CD14-positive monocyte (primary cell): ENCODE measurements at regions not wholly inside any gene's neighbourhood (a gene's known extent, or its start where the extent isn't known, plus 50 kb on each side); places are given as distances from the start of the nearest gene placed in this dataset.

Experiments used
- DNase-seq, 3 donors: peaks; one replicate each; pipeline ENCODE4 v3.0.0-alpha.2; 2011 to 2022
- H2AFZ ChIP-seq: 2 replicates; pipeline ENCODE4 v1.6.0; 2012; ENCODE audit warnings: mild to moderate bottlenecking, low read depth, low read length, inconsistent platforms; ENCODE audit not compliant: insufficient read depth, poor library complexity, severe bottlenecking
- H3K27ac ChIP-seq, 2 donors: 1 replicate in 1 of 2; 2 replicates in 1 of 2; pipeline ENCODE4 v1.5.1; 2012 to 2013; ENCODE audit warnings: low read length in 2 of 2, control low read depth in 1 of 2, inconsistent platforms in 1 of 2, low read depth in 1 of 2, mild to moderate bottlenecking in 1 of 2
- H3K27me3 ChIP-seq, 2 donors: one replicate each; pipeline versions ENCODE4 v1.6.0 to v1.6.1; 2011 to 2013; ENCODE audit warnings: low read length in 2 of 2; ENCODE audit not compliant: control insufficient read depth in 2 of 2, insufficient read depth in 2 of 2
- H3K36me3 ChIP-seq, 2 donors: replicated peaks in 1 of 2; 1 replicate in 1 of 2; 2 replicates in 1 of 2; pipeline versions ENCODE4 v1.5.1 to v1.6.1; 2012 to 2013; ENCODE audit warnings: low read length in 2 of 2, control low read depth in 1 of 2, inconsistent platforms in 1 of 2, mild to moderate bottlenecking in 1 of 2; ENCODE audit not compliant: insufficient read depth in 2 of 2, control insufficient read depth in 1 of 2
- H3K4me1 ChIP-seq, 2 donors: 1 replicate in 1 of 2; 2 replicates in 1 of 2; pipeline versions ENCODE4 v1.5.1 to v1.6.1; 2012 to 2013; ENCODE audit warnings: low read length in 2 of 2, control low read depth in 1 of 2, inconsistent platforms in 1 of 2, mild to moderate bottlenecking in 1 of 2, moderate library complexity in 1 of 2; ENCODE audit not compliant: insufficient read depth in 2 of 2, control insufficient read depth in 1 of 2
- H3K4me2 ChIP-seq: replicated peaks from 2 replicates; pipeline ENCODE3; 2012; ENCODE audit warnings: low read length, moderate library complexity, mild to moderate bottlenecking; ENCODE audit not compliant: poor library complexity, severe bottlenecking; ENCODE audit errors: extremely low read depth
- H3K4me3 ChIP-seq, 3 experiments: fragments of 200-600 bp in 1 of 3; sonication (generic) in 1 of 3; replicated peaks in 1 of 3; 1 replicate in 2 of 3; 2 replicates in 1 of 3; pipeline ENCODE4 v1.5.1; 2011 to 2013; ENCODE audit warnings: low read length in 3 of 3, mild to moderate bottlenecking in 3 of 3, control low read depth in 2 of 3, low read depth in 2 of 3, inconsistent platforms in 1 of 3, moderate library complexity in 1 of 3
- H3K79me2 ChIP-seq: 2 replicates; pipeline ENCODE4 v1.6.0; 2012; ENCODE audit warnings: mild to moderate bottlenecking, control low read depth, inconsistent platforms, low read length, moderate library complexity; ENCODE audit not compliant: insufficient read depth
- H3K9ac ChIP-seq: 2 replicates; pipeline ENCODE4 v1.6.0; 2017; ENCODE audit warnings: low read length, mild to moderate bottlenecking; ENCODE audit not compliant: insufficient read depth, poor library complexity, severe bottlenecking
- H3K9me3 ChIP-seq, 2 donors: replicated peaks in 1 of 2; 1 replicate in 1 of 2; 2 replicates in 1 of 2; pipeline versions ENCODE4 v1.5.1 to v1.6.1; 2012 to 2013; ENCODE audit warnings: low read length in 2 of 2, control low read depth in 1 of 2; ENCODE audit not compliant: control insufficient read depth in 1 of 2, insufficient read depth in 1 of 2
- H4K20me1 ChIP-seq: 2 replicates; pipeline ENCODE4 v1.6.0; 2012; ENCODE audit warnings: mild to moderate bottlenecking, low read length, control low read depth, moderate library complexity; ENCODE audit not compliant: insufficient read depth
- H3K27ac Mint-ChIP-seq, 7 donors: one replicate each; pipeline ENCODE4 v1.8.0; 2020; ENCODE audit warnings: mild to moderate bottlenecking in 7 of 7, mixed read lengths in 7 of 7, moderate library complexity in 6 of 7, inconsistent platforms in 2 of 7
- H3K27me3 Mint-ChIP-seq, 3 donors: one replicate each; pipeline ENCODE4 v1.8.0; 2021 to 2022; ENCODE audit warnings: low read depth in 3 of 3, mild to moderate bottlenecking in 3 of 3, mixed read lengths in 3 of 3, moderate library complexity in 3 of 3, inconsistent platforms in 1 of 3
- H3K36me3 Mint-ChIP-seq, 2 donors: one replicate each; pipeline ENCODE4 v1.8.0; 2020; ENCODE audit warnings: mixed read lengths in 2 of 2, inconsistent platforms in 1 of 2, mild to moderate bottlenecking in 1 of 2
- H3K4me1 Mint-ChIP-seq: one replicate; pipeline ENCODE4 v1.8.0; 2020; ENCODE audit warnings: mild to moderate bottlenecking, mixed read lengths
- H3K4me3 Mint-ChIP-seq, 2 donors: one replicate each; pipeline ENCODE4 v1.8.0; 2020; ENCODE audit warnings: mild to moderate bottlenecking in 2 of 2, mixed read lengths in 2 of 2, moderate library complexity in 1 of 2
- H3K9me3 Mint-ChIP-seq, 7 donors: one replicate each; pipeline ENCODE4 v1.8.0; 2020 to 2022; ENCODE audit warnings: mixed read lengths in 7 of 7, mild to moderate bottlenecking in 6 of 7, moderate library complexity in 6 of 7, inconsistent platforms in 2 of 7
- WGBS: methylation state at CpG from one replicate; pipeline ENCODE4 v1.1.5; 2013; ENCODE audit warnings: missing lambda C conversion rate; ENCODE audit not compliant: insufficient coverage; 5-methylcytosine and 5-hydroxymethylcytosine counted together
- intact Hi-C, 2 donors: fragments of 100-400 bp; cut with micrococcal nuclease; formaldehyde crosslinking; loops; one replicate each; pipeline versions ENCODE4 v1.15.0 to v1.15.1; 2023
- TF ChIP-seq, protein P1 (sequence below): fragments of 200-600 bp; IDR thresholded peaks from one replicate; pipeline ENCODE4 v1.8.0; 2022; ENCODE audit warnings: antibody characterized with exemption, mild to moderate bottlenecking

- peaks cover 0 to 3% (median 0%) of the 10 kb centered on the region in 3 donors for H3K27me3 Mint-ChIP-seq
- Histone ChIP-seq H3K27ac (no peak overlapping the region), H3K9ac (no peak overlapping the region), H3K4me1 (no peaks in the 10 kb centered on the region), H3K79me2 (no peaks in the 10 kb centered on the region), H3K9me3 (no peaks in the 10 kb centered on the region), H2AFZ (no peak overlapping the region), H3K4me3 (no peak overlapping the region), H3K36me3 (no peaks in the 10 kb centered on the region), H4K20me1 (no peaks in the 10 kb centered on the region), H3K27me3 (no peaks in the 10 kb centered on the region), H3K4me2 (no peak overlapping the region)
- TF ChIP-seq, protein P1, sequence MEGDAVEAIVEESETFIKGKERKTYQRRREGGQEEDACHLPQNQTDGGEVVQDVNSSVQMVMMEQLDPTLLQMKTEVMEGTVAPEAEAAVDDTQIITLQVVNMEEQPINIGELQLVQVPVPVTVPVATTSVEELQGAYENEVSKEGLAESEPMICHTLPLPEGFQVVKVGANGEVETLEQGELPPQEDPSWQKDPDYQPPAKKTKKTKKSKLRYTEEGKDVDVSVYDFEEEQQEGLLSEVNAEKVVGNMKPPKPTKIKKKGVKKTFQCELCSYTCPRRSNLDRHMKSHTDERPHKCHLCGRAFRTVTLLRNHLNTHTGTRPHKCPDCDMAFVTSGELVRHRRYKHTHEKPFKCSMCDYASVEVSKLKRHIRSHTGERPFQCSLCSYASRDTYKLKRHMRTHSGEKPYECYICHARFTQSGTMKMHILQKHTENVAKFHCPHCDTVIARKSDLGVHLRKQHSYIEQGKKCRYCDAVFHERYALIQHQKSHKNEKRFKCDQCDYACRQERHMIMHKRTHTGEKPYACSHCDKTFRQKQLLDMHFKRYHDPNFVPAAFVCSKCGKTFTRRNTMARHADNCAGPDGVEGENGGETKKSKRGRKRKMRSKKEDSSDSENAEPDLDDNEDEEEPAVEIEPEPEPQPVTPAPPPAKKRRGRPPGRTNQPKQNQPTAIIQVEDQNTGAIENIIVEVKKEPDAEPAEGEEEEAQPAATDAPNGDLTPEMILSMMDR, result no peak
- peaks cover 0 to 3% (median 0%) of the 10 kb centered on the region in 7 donors for H3K9me3 Mint-ChIP-seq
- no peak overlapping the region for H3K27ac Mint-ChIP-seq
- no peak for DNase-seq
- H3K4me1 Mint-ChIP-seq, result no peaks in the 10 kb centered on the region
- intact Hi-C loops, result no loop called here
- no peak overlapping the region for H3K4me3 Mint-ChIP-seq
- no peaks in the 10 kb centered on the region for H3K36me3 Mint-ChIP-seq
Measured at GRCh38 chr18:1483385-1483784, 578.7 kb downstream of the ADCYAP1 start.

DNA sequence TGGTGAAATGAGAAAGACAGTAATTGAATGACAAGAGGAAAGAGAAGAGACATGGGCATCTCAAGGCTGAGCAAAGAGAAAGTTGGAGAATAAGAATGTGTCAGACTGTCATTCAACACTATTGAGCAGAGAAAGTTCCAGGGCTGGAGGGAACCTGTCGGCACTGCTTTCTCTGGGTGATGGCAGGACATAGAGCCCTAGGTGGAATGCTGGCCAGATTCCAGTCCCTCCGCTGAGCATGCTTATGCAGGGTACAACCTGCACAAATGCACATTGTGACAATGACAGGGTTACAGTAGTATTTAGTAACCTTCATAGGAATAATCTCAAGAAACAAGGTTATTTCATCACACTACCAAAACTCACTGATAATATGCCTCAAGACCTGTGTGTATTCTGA is 582.8 kb downstream of the ADCYAP1 start:
- no peaks in the 10 kb centered on the region for H3K36me3 ChIP-seq
- no peaks in the 10 kb centered on the region for H3K4me1 Mint-ChIP-seq
- no peaks in the 10 kb centered on the region for H4K20me1 ChIP-seq
- H3K4me3 ChIP-seq, result no peak overlapping the region
- no peak overlapping the region for H2AFZ ChIP-seq
- peaks cover 0 to 3% (median 3%) of the 10 kb centered on the region in 3 donors for H3K27me3 Mint-ChIP-seq
- H3K4me2 ChIP-seq, result no peak overlapping the region
- TF ChIP-seq, protein P1, result no peak
- H3K36me3 Mint-ChIP-seq, result no peaks in the 10 kb centered on the region
- no peaks in the 10 kb centered on the region for H3K79me2 ChIP-seq
- no peak overlapping the region for H3K9ac ChIP-seq
- H3K4me1 ChIP-seq, result no peaks in the 10 kb centered on the region
- intact Hi-C loops, result no loop called here
- no peaks in the 10 kb centered on the region for H3K27me3 ChIP-seq
- H3K27ac ChIP-seq, result no peak overlapping the region
- WGBS, result 83% methylated on average over 1 of the region's 2 CpGs
- H3K9me3 Mint-ChIP-seq, result peaks cover 0 to 3% (median 0%) of the 10 kb centered on the region in 7 donors
- no peak for DNase-seq
- no peaks in the 10 kb centered on the region for H3K9me3 ChIP-seq
- no peak overlapping the region for H3K27ac Mint-ChIP-seq
- H3K4me3 Mint-ChIP-seq, result no peak overlapping the region
